Spleen (tissue), 7 donors: ENCODE measurements at regions not wholly inside any gene's neighbourhood (a gene's known extent, or its start where the extent isn't known, plus 50 kb on each side); places are given as distances from the start of the nearest gene placed in this dataset.

Source experiments
- CTCF ChIP-seq, 11 experiments: fragments of 200-600 bp in 7 of 11; fragments of 450-650 bp in 4 of 11; sonication (generic) in 4 of 11; IDR thresholded peaks in 8 of 11; conservative IDR thresholded peaks in 3 of 11; 1 replicate in 7 of 11; 2 replicates in 4 of 11; pipeline versions ENCODE4 v1.4.0 to v1.8.0; 2016 to 2021; ENCODE audit warnings: antibody characterized with exemption in 11 of 11, inconsistent platforms in 4 of 11, mild to moderate bottlenecking in 1 of 11
- POLR2A ChIP-seq, 3 donors: fragments of 450-650 bp; IDR thresholded peaks; one replicate each; pipeline ENCODE4 v1.5.1; 2017; ENCODE audit warnings: antibody characterized with exemption in 3 of 3, mild to moderate bottlenecking in 1 of 3
- donor health status: DM: no; HTN: no; CAD: no; lungs with moderate emphysema.
- donor health status: DM: no; HTN: no; CAD: no.
- donor health status: DM: no; HTN: no; CAD: no.

GRCh38 chr5:99775189-99775588 lies 760.0 kb upstream of the FAM174A start:
- TF ChIP-seq CTCF (IDR thresholded peaks at IDR 0.05 in 8 of 11, conservative IDR thresholded peaks at IDR 0.05 in 3 of 11) = no peak
- no peak for TF ChIP-seq POLR2A (IDR thresholded peaks at IDR 0.05)
